K562 (cell line): ENCODE measurements at regions not wholly inside any gene's neighbourhood (a gene's known extent, or its start where the extent isn't known, plus 50 kb on each side); places are given as distances from the start of the nearest gene placed in this dataset.

Experiments used
- ATAC-seq: fragments of 200-7000 bp; cut with Tn5 transposase; 3 replicates; pipeline ENCODE4 v1.9.1; 2020; ENCODE audit warnings: moderate library complexity
- BruUV-seq: library from RNA; stranded (reverse); fragments of 400-500 nt; replicated peaks from 2 replicates; lab custom pipeline; 2021; lab: Mats Ljungman, UMichigan
- CTCF ChIA-PET: fragments of 300-600 bp; formaldehyde crosslinking; extraction: SDS; loops from one replicate; lab custom pipeline; 2021; ENCODE audit warnings: low intra/inter-chr PET ratio; lab: Yijun Ruan, JAX
- POLR2A ChIA-PET: fragments of 300-600, 350-650 bp; sonication (Branson Sonifier 250); formaldehyde crosslinking; extraction: SDS; loops from one replicate; lab custom pipeline; 2021; ENCODE audit warnings: antibody characterized with exemption, inconsistent platforms; lab: Yijun Ruan, JAX
- DNase-seq, 4 experiments: peaks; one replicate each; pipeline versions ENCODE4 v3.0.0 to v3.0.0-alpha.2; 2011 to 2018; ENCODE audit warnings: low spot score in 3 of 4, mixed read lengths in 3 of 4; ENCODE audit errors: extremely low read depth in 1 of 4
- FAIRE-seq: peaks from 2 replicates; lab custom pipeline; 2011; peaks lifted over from hg19 to GRCh38; lab: Jason Lieb, UNC
- H2AFZ ChIP-seq: 2 replicates; pipeline ENCODE4 v1.6.0; 2011; ENCODE audit warnings: low read depth, low read length, control low read depth, inconsistent platforms
- H3K27ac ChIP-seq: fragments of 200-600 bp; 3 replicates; pipeline ENCODE4 v1.8.0; 2011; ENCODE audit warnings: low read depth, mild to moderate bottlenecking, control low read depth, inconsistent platforms, low read length, moderate library complexity, mixed read lengths; ENCODE audit errors: extremely low read depth
- H3K27me3 ChIP-seq, 2 experiments: fragments of 300-600 bp in 1 of 2; 2 replicates in 1 of 2; 3 replicates in 1 of 2; pipeline versions ENCODE4 v1.6.0 to v1.8.0; 2011; ENCODE audit warnings: inconsistent platforms in 2 of 2, low read length in 2 of 2, mild to moderate bottlenecking in 1 of 2, mixed read lengths in 1 of 2, moderate library complexity in 1 of 2; ENCODE audit not compliant: control insufficient read depth in 2 of 2, insufficient read depth in 2 of 2
- H3K36me3 ChIP-seq: fragments of 300-600 bp; 3 replicates; pipeline ENCODE4 v1.8.0; 2011; ENCODE audit warnings: mild to moderate bottlenecking, low read length, inconsistent platforms; ENCODE audit not compliant: control insufficient read depth, insufficient read depth
- H3K4me1 ChIP-seq, 2 experiments: fragments of 200-600 bp in 1 of 2; replicated peaks in 1 of 2; 2 replicates in 1 of 2; 3 replicates in 1 of 2; pipeline versions ENCODE4 v1.5.1 to v1.8.0; 2011; ENCODE audit warnings: inconsistent platforms in 2 of 2, low read length in 2 of 2, mild to moderate bottlenecking in 1 of 2, mixed read lengths in 1 of 2, moderate library complexity in 1 of 2; ENCODE audit not compliant: control insufficient read depth in 2 of 2, insufficient read depth in 2 of 2
- H3K4me2 ChIP-seq: 2 replicates; pipeline ENCODE4 v1.6.1; 2011; ENCODE audit warnings: low read length, control low read depth, inconsistent platforms, mixed read lengths; ENCODE audit not compliant: insufficient read depth
- H3K4me3 ChIP-seq: fragments of 200-600 bp; sonication (generic), shearing (Covaris generic); 2 replicates; pipeline ENCODE4 v1.5.1; 2016; ENCODE audit warnings: control low read depth, inconsistent platforms
- H3K79me2 ChIP-seq: fragments of 200-600 bp; 3 replicates; pipeline ENCODE4 v1.8.0; 2011; ENCODE audit warnings: low read length, inconsistent platforms; ENCODE audit not compliant: control insufficient read depth, insufficient read depth
- H3K9ac ChIP-seq, 2 experiments: 2 replicates each; pipeline versions ENCODE4 v1.6.0 to v1.6.1; 2011; ENCODE audit warnings: low read depth in 2 of 2, low read length in 2 of 2, control low read depth in 1 of 2, inconsistent platforms in 1 of 2, mild to moderate bottlenecking in 1 of 2, mixed read lengths in 1 of 2; ENCODE audit not compliant: insufficient read depth in 1 of 2
- H3K9me1 ChIP-seq: one replicate; pipeline ENCODE4 v1.6.0; 2011; ENCODE audit warnings: inconsistent platforms, mild to moderate bottlenecking, low read length, moderate library complexity; ENCODE audit not compliant: control insufficient read depth, insufficient read depth
- H3K9me3 ChIP-seq: replicated peaks from 2 replicates; pipeline ENCODE4 v1.5.1; 2011; ENCODE audit warnings: low read depth, low read length, inconsistent platforms; ENCODE audit not compliant: control insufficient read depth, insufficient read depth
- H4K20me1 ChIP-seq: replicated peaks from 2 replicates; pipeline ENCODE4 v1.6.1; 2011; ENCODE audit warnings: low read length, inconsistent platforms, mixed read lengths; ENCODE audit not compliant: control insufficient read depth, insufficient read depth
- DPF2 ChIP-seq: fragments of 450-650 bp; IDR thresholded peaks from 2 replicates; pipeline ENCODE4 v1.6.1; 2016
- HNRNPK ChIP-seq: fragments of 200-400 bp; formaldehyde crosslinking; IDR thresholded peaks from one replicate; pipeline ENCODE4 v1.6.1; 2018; ENCODE audit warnings: mild to moderate bottlenecking, low read depth, low read length; ENCODE audit not compliant: poor library complexity, severe bottlenecking
- LEF1 ChIP-seq: fragments of 450-650 bp; IDR thresholded peaks from 2 replicates; pipeline ENCODE4 v1.6.1; 2016; ENCODE audit warnings: mild to moderate bottlenecking
- RBM25 ChIP-seq: fragments of 200-400 bp; formaldehyde crosslinking; IDR thresholded peaks from 2 replicates; pipeline ENCODE4 v1.6.1; 2018; ENCODE audit warnings: low read length, low read depth, moderate library complexity; ENCODE audit not compliant: severe bottlenecking
- XRCC3 ChIP-seq: fragments of 450-650 bp; IDR thresholded peaks from 2 replicates; pipeline ENCODE4 v1.6.1; 2017; ENCODE audit warnings: mild to moderate bottlenecking, moderate library complexity
- ZC3H4 ChIP-seq: sonication (generic); formaldehyde crosslinking; IDR thresholded peaks from 2 replicates; pipeline ENCODE4 v1.9.0; 2021; ENCODE audit warnings: missing genetic modification reagents, borderline replicate concordance
- ZKSCAN8 ChIP-seq: fragments of 200-800 bp; sonication (Bioruptor generic); IDR thresholded peaks from 2 replicates; pipeline ENCODE4 v1.6.1; 2016; ENCODE audit warnings: missing genetic modification characterization, missing compliant biosample characterization
- ZNF584 ChIP-seq: fragments of 200-800 bp; sonication (Bioruptor generic); IDR thresholded peaks from 2 replicates; pipeline ENCODE4 v1.6.1; 2016; ENCODE audit warnings: low read depth, mild to moderate bottlenecking, missing genetic modification characterization, missing compliant biosample characterization
- WGBS: fragments of 100-300 bp; shearing (Covaris generic); methylation state at CpG from one replicate; pipeline ENCODE4 v1.1.6; 2016; ENCODE audit warnings: low coverage, mixed read lengths; ENCODE audit not compliant: insufficient coverage; ENCODE audit errors: missing lambda C conversion rate; 5-methylcytosine and 5-hydroxymethylcytosine counted together
- in situ Hi-C: fragments of 300-500 bp; cut with MboI; formaldehyde crosslinking; loops from 4 replicates; pipeline ENCODE4 v1.15.0; 2018; ENCODE audit warnings: inconsistent platforms, mixed read lengths
- intact Hi-C: fragments of 100-400 bp; cut with micrococcal nuclease; formaldehyde crosslinking; loops from 2 replicates; pipeline ENCODE4 v1.14.2; 2022
- TF ChIP-seq, protein P1 (sequence below): fragments of 450-650 bp; IDR thresholded peaks from 2 replicates; pipeline ENCODE4 v1.6.1; 2016; ENCODE audit warnings: missing biosample characterization, missing genetic modification characterization
- TF ChIP-seq, protein P2 (sequence below): sonication (generic); formaldehyde crosslinking; IDR thresholded peaks from 2 replicates; pipeline ENCODE4 v1.8.0; 2023; ENCODE audit warnings: mild to moderate bottlenecking, missing genetic modification reagents
- TF ChIP-seq, protein P3 (sequence below): fragments of 450-650 bp; IDR thresholded peaks from 2 replicates; pipeline ENCODE4 v1.6.1; 2016; ENCODE audit warnings: low read depth, mild to moderate bottlenecking, moderate library complexity

DNA sequence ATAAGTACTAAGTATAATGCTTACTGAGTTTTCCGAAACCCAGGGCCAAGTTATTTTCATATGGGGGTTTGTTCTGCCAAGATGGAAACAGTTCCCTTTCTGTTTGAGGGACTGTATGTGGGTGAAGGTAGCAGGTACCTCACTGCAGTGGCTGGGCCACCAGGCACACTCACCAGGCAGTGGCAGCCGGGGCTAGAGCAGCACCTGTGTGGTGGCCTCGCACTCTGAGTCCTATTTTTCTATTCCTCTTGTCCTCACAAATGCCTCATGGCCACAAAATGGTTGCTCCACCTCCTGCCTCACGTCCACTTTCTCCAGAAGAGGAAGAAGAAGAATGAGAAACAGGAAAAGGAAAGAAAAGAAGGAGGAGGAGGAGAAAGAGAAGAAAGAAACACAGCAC lies 167.3 kb upstream of the SHH start:
- Histone ChIP-seq H4K20me1 (no peaks in the 10 kb centered on the region), H3K9me3 (no peaks in the 10 kb centered on the region), H3K27me3 (peaks cover 12 to 42% of the 10 kb centered on the region in 2 experiments; a peak in 4 of 5 replicates), H3K36me3 (no peaks in the 10 kb centered on the region), H3K4me2 (no peak overlapping the region), H3K79me2 (no peaks in the 10 kb centered on the region), H3K27ac (no peak overlapping the region), H3K4me3 (no peak overlapping the region), H3K9ac (no peak overlapping the region), H2AFZ (no peak overlapping the region), H3K4me1 (no peaks in the 10 kb centered on the region), H3K9me1 (no peaks in the 10 kb centered on the region)
- CTCF ChIA-PET: no interaction called here
- BruUV-seq: no TSS peak
- no peak for ATAC-seq
- intact Hi-C loops: no loop called here
- 0% methylated on average over 4 of the region's 4 CpGs for WGBS
- DNase-seq: no peak
- in situ Hi-C loops: no loop called here
- TF ChIP-seq DPF2 (no peak), RBM25 (peak; percentile 43), HNRNPK (no peak)
- FAIRE-seq: no peak
- POLR2A ChIA-PET: no interaction called here

- ChIA-PET CTCF (no interaction called here), POLR2A (interaction anchor here (0.6 kb wide), 1 partner anchor 679 kb away, joined by 3 read pairs; no protein-coding TSS in a partner anchor)
- Histone ChIP-seq H3K27ac (no peak overlapping the region), H4K20me1 (no peaks in the 10 kb centered on the region), H3K36me3 (no peaks in the 10 kb centered on the region), H3K4me1 (no peaks in the 10 kb centered on the region), H3K79me2 (no peaks in the 10 kb centered on the region), H3K9ac (no peak overlapping the region), H2AFZ (no peak overlapping the region), H3K4me2 (no peak overlapping the region), H3K9me1 (no peaks in the 10 kb centered on the region), H3K9me3 (no peaks in the 10 kb centered on the region), H3K4me3 (no peak overlapping the region), H3K27me3 (peaks cover 32 to 65% of the 10 kb centered on the region in 2 experiments)
- no TSS peak for BruUV-seq
- 0% methylated on average over 7 of the region's 7 CpGs for WGBS
- DNase-seq (no peak), FAIRE-seq (no peak), ATAC-seq (no peak)
- intact Hi-C loops (no loop called here), in situ Hi-C loops (no loop called here)
- TF ChIP-seq ZC3H4 (no peak), LEF1 (no peak), ZNF584 (CRISPR knock-in tag) (no peak), XRCC3 (no peak), ZKSCAN8 (no peak)
- TF ChIP-seq, protein P1, sequence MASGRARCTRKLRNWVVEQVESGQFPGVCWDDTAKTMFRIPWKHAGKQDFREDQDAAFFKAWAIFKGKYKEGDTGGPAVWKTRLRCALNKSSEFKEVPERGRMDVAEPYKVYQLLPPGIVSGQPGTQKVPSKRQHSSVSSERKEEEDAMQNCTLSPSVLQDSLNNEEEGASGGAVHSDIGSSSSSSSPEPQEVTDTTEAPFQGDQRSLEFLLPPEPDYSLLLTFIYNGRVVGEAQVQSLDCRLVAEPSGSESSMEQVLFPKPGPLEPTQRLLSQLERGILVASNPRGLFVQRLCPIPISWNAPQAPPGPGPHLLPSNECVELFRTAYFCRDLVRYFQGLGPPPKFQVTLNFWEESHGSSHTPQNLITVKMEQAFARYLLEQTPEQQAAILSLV (tag): no peak
- TF ChIP-seq, protein P2, sequence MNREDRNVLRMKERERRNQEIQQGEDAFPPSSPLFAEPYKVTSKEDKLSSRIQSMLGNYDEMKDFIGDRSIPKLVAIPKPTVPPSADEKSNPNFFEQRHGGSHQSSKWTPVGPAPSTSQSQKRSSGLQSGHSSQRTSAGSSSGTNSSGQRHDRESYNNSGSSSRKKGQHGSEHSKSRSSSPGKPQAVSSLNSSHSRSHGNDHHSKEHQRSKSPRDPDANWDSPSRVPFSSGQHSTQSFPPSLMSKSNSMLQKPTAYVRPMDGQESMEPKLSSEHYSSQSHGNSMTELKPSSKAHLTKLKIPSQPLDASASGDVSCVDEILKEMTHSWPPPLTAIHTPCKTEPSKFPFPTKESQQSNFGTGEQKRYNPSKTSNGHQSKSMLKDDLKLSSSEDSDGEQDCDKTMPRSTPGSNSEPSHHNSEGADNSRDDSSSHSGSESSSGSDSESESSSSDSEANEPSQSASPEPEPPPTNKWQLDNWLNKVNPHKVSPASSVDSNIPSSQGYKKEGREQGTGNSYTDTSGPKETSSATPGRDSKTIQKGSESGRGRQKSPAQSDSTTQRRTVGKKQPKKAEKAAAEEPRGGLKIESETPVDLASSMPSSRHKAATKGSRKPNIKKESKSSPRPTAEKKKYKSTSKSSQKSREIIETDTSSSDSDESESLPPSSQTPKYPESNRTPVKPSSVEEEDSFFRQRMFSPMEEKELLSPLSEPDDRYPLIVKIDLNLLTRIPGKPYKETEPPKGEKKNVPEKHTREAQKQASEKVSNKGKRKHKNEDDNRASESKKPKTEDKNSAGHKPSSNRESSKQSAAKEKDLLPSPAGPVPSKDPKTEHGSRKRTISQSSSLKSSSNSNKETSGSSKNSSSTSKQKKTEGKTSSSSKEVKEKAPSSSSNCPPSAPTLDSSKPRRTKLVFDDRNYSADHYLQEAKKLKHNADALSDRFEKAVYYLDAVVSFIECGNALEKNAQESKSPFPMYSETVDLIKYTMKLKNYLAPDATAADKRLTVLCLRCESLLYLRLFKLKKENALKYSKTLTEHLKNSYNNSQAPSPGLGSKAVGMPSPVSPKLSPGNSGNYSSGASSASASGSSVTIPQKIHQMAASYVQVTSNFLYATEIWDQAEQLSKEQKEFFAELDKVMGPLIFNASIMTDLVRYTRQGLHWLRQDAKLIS (CRISPR knock-in tag): no peak
- TF ChIP-seq, protein P3, sequence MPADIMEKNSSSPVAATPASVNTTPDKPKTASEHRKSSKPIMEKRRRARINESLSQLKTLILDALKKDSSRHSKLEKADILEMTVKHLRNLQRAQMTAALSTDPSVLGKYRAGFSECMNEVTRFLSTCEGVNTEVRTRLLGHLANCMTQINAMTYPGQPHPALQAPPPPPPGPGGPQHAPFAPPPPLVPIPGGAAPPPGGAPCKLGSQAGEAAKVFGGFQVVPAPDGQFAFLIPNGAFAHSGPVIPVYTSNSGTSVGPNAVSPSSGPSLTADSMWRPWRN: no peak
These were observed 163.2 kb upstream of the SHH start for GRCh38 chr7:155975490-155975889.
